Colon (tissue), 2 donors: ENCODE measurements at regions not wholly inside any gene's neighbourhood (a gene's known extent, or its start where the extent isn't known, plus 50 kb on each side); places are given as distances from the start of the nearest gene placed in this dataset.
"Not testable (repeated sequence)": the region's sequence is repeated elsewhere in the genome, so short reads cannot be mapped to it uniquely, and the experiment has no call there.

ENCODE experiments used
- FAIRE-seq: peaks from 2 replicates; lab custom pipeline; 2012; peaks lifted over from hg19 to GRCh38; lab: Jason Lieb, UNC
- donor health status: control.
- donor health status: control.

DNA sequence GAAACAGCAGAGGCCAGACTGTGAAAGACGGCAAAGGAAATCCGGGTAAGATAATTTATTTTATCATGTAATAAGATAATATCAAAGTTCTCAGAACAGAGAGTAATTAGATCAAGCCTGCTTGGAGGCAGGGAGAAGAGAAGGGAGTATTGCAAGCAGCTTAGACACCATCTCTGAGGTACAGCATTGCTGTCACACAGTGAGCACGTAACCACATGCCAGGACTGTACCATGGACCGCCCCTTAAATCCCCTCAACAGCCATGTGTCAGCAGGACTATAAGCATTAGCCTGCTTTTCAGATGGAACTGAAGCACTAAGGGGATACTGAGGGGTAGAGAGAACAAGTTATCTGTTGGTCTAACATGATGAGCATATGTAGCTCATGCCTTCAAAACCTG, 141.5 kb downstream of the C6orf118 start:
- no peak for FAIRE-seq

DNA sequence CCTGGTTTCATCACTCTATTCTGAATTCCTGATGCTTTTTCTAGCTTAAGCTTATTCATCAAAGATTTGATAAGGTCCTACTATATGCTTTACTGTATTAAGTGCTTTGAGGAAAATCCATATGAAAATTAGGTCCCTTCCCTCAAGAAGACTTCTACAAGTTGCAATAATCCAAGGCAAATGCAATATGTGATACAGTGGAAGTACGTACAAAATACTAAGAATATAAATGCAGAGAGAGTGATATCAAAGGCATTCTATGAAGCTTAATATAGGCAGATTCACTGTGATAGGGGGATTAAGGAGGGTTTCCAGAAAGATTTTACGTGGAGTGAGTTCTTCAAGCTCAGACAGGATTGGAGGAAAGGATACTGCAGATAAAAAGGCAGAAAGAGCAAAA, 142.1 kb downstream of the C6orf118 start:
- no peak for FAIRE-seq

DNA sequence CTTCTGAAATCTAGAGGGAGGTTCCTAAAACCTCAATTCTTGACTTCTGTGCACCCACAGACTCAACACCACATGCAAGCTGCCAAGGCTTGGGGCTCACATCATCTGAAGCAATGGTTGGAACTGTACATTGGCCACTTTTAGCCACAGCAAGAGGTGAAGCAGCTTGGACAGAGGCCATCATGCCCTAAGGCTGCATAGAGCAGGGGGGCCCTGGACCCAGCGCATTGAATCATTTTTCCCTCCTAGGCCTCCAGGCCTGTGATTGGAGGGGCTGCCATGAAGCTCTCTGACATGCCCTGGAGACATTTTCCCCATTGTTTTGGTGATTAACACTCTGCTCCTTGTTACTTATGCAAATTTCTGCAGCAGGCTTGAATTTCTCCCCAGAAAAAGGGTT, 145.9 kb downstream of the C6orf118 start:
- no peak for FAIRE-seq

DNA sequence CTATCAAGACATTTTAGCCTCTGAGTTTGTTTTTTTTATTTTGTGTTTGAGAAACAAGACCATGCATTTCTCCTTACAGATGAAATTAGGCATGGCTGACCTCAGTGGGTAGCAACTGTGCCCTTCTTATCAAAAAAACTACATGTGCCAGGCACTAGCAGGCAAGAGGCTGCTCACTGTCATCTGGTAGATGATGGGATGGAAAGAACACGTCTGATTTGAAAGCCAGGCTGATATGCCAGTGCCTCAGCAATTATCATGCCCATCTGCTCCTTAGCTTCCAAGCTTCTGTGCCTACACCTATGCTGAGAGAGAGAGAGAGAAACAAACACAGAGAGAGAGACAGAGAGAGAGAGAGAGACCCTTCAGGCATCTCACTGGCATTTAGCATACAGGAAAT, 149.9 kb downstream of the C6orf118 start:
- no peak for FAIRE-seq

DNA sequence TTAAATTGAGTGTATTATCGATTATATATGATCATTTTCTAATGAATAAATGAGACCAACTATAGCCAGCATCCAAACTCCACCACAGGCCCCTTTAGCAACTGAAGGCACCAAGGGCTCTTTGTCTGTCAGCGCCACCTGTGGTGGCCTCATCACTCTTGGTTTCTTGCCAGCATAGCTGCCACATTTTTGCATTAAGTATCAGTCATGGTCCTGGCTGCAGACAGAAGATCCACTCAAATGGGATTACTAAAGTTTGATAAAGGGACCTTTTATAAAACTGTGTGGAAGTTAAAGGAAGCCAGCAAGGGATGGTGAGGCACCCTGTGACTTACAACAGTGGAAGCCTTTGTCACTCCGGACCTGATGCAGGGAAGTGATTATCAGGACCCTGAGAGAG, 162.9 kb downstream of the C6orf118 start:
- FAIRE-seq, result no peak

DNA sequence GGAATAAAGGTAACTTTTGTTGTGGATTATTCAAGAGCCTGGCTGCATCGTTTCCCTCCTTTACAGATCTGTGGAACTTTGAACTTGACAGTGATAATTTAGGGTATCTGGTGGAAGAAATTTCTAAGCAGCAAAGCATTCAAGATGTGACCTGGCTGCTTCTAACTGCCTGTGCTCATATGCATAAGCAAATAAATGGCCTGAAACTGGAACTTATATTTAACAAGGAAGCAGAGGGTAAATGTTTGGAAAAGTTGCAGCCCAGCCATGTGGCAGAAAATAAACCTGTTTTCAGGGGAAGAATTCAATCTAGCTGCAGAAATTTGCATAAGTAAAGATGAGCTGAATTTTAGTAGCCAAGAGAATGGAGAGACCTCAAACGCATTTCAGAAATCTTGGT, 173.5 kb downstream of the C6orf118 start:
- no peak for FAIRE-seq

DNA sequence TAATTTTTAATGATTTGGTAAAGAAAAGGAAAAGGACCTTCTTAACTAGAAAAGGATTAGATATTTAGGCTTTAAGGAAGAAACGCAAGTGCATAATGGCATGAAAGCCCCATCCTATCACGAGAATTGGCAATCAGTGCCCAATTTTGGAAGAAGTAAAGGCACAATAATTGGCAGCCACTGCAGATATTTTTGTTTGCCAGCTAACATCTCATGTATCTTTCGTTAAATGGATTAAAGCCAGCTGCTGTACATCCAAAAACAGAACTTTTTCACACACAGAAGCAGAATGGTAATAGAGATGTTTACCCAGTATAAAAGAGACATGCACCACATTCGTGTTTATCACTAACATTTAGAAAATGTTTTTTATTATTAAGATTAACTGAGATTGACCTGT, 180.3 kb downstream of the C6orf118 start:
- FAIRE-seq, result no peak

DNA sequence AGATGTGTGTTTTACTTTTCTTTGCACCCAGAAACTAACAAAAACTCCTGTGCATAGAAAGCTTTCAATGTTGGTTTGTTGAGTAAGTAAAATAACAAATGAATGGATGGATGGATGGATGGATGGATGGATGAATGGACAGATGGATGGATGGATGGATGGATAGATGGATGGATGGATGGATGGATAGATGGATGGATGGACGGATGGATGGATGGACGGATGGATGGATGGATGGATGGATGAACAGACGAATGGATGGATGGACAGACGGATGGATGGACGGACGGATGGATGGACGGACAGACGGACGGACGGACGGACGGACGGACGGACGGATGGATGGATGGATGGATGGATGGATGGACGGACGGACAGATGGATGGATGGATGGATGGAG, 181.7 kb downstream of the C6orf118 start:
- not testable (repeated sequence) for FAIRE-seq

DNA sequence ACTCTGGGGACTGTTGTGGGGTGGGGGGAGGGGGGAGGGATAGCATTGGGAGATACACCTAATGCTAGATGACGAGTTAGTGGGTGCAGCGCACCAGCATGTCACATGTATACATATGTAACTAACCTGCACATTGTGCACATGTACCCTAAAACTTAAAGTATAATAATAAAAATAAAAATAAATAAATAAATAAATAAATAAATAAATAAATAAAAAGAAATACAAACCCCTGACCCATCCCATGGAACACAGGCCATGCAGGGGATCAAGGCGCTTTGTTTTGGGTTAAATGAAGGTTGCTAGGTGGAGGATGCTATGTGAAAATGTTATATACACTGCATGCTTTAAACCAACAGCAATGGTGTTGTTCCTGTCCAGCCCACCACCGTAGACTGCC, 184.7 kb downstream of the C6orf118 start:
- FAIRE-seq, result not testable (repeated sequence)

DNA sequence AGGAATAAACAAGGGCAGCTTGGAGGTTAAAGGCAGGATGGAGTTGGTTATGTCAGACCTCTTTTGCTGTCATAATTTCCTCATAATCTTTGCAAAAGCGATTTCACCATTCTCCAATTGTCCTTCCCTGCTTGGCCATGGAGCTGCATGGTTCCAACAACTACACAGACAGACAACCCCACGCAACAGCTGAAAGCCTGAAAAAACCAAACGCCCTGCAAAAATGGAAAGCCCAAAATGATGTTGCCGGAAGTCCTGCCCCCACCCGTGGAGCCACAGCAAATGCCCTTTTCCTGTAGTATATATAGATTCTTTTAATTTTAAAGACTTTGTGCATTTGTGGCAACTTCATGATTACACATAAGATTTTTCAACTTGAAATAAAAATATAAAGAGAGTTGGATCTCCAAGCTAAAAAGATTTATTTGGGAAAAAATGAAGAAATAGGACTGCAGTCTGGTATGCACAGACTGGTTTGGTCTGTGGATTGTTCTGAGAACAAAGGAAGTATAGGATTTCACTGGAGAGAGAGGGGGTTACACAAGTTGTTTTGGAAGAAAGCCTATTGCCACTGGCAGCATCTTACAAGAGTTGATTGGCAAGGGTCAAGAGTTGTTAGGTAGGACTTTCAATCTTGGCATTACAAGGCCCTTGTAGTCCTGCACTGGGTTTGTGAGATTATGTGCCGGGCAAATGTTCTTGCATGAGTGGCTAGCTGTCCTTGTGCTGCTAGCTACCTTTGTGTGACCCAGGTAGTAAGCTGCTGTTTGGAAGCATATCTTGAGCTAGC, 190.0 kb downstream of the C6orf118 start:
- no peak for FAIRE-seq

DNA sequence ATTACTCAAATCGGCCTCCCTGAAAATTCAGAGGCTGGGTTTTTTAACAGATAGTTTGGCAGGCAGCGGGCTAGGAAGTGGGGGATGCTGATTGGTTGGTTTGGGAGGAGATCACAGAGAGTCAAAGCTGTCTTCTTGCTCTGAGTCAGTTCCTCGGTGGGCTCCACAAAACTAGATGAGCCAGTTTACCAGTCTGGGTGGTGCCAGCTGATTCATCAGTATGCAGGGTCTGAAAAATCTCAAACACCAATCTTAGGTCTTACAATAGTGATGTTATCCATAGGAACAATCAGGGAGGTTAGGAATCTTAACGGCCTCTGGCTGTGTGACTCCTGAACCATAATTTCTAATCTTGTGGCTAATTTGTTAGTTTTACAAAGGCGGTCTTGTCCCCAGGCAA, 190.7 kb downstream of the C6orf118 start:
- no peak for FAIRE-seq

DNA sequence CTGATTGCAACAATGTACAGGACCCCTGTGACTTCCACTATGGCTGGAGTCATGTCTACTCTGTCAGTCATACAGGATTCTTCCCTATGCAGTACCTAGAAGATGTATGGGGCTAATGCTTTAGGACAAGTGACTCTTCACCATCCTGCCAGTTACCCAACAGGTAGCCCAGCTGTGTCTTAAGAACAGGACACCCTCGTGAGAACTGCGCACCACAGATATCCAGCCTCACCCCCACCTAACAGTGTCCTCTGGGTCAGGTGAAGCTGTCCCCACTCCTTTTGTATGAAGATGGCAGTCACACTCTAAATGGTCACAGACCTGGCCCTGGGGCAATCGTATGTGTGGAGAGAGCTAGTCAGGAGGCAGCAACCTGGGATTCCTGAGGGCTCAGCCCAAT, 191.6 kb downstream of the C6orf118 start:
- no peak for FAIRE-seq

DNA sequence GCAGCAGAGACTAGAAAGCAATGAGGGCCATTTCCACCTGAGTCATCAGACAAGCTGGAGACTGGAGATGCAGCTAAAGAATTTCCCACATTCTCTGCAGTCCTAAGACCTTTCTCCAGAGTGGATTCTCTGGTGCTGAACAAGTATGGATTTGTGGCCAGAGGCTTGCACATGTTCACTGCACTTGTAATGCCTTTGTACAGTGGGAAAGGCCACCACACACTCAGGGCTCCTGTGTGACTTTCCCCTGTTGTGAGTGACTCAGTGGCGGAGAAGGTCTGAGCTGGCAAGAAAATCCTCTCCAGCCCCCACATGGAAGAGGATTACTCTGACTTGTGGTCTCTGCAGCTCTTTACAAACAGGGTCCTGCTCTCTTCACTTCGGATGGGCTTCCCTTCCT, 192.3 kb downstream of the C6orf118 start:
- FAIRE-seq, result no peak

DNA sequence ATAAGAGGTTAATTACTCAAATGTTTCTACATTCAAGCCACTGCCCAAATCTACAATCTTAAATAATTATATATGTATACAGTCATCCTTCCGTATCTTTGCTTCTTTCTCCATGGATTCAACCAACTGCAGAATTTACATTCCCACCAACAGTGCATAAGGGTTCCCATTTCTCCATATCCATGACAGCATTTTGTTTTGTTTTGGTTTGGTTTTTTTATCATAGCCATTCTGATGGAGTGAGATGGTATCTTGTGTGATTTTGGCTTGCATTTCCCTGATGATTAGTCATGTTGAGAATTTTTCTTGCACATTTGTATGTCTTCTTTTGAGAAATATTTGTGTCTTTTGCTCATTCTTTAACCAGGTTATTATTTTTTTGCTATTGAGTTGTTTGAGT, 198.5 kb downstream of the C6orf118 start:
- no peak for FAIRE-seq

DNA sequence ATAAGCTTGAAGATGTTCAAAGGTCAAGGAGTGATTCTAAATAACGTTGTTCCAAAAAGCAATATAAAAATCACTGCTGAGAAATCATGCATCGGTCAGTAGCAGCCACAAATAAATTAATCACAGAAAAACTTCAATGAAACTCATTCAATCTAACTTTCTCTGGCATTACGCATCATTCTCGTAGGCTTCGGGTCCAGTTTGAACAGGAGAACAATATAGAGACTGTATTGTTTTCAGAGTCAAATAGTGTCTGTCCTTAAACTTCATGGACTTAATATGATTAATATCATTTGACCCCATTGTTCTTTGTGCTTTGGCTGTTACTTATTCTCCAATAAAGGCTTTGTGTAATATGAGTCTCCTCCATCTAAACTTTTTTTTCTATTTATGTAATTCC, 200.4 kb downstream of the C6orf118 start:
- FAIRE-seq, result no peak

DNA sequence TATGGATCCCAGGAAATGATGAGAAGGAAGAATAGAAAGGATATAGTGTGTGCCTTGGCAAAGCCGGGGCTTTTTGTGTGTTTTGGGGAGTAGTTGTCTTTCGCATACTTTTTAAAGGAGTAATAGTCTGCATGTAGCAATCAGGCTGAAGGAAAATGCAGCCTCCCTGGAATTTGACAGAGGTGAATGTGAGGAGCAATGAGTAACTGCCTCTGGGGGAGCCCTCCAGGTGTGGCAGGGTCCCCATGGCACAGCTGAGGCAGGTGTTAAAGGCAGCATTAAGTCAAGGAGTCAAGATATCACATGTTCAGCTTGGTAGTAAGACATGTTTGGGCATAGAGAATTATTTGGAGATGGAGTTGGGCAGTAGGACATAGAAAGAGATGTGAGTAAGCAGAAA, 203.1 kb downstream of the C6orf118 start:
- no peak for FAIRE-seq

DNA sequence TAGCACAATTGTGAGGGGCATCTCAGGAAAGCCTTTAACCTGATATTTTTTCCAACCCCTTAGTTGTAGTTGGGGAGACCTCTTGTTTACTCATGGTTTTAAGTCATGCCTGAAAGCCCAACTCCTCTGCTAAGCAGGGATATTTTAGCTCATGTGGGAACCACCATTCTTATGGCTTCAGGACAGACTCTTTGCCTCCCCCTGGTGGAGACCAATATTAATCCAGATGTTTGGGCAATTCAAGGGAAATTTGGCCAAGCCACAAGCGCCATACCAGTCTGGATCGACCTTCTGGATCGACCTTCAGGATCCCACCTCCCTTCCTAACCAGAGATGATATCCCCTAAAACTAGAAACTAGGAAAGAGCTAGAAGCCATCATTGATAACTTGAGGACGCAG, 211.2 kb downstream of the C6orf118 start:
- no peak for FAIRE-seq

DNA sequence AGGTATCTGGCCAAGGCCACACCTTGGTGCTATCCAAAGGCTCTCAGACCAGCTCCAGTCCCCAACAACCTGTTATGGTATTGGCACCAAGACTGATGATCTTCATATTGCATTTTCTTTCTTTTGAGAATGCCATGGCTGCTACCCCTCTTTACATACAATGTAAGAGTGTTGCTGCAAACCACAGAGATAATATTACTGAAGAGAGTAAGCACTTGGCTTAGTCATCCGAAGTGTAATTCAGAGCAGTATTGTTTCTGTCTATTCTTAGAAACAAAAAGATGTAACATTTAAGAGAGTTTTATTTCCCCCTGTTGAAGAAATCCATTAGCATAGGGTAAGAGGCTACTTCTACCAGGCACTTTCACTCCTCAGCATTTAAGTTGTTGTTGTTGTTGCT, 212.5 kb downstream of the C6orf118 start:
- FAIRE-seq, result no peak

DNA sequence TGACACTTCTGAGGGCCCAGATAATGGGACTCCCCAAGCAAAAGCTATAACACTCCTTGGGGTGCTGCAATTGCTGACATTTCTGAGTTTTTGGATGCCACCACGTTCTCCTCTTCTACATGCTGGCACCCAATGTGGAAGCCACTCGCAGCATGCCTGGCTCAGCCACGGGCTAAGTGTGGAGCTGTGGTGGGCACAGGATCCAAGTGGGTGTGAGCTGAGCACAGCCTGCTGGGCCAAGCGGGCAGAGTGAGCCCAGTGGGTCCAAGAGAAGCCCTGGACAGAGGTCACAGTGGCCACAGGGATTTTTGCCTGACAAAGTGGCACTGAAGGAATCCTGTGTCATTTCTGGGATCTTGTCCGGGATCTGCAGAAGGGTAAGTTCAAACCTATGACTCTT, 213.2 kb downstream of the C6orf118 start:
- FAIRE-seq, result no peak

DNA sequence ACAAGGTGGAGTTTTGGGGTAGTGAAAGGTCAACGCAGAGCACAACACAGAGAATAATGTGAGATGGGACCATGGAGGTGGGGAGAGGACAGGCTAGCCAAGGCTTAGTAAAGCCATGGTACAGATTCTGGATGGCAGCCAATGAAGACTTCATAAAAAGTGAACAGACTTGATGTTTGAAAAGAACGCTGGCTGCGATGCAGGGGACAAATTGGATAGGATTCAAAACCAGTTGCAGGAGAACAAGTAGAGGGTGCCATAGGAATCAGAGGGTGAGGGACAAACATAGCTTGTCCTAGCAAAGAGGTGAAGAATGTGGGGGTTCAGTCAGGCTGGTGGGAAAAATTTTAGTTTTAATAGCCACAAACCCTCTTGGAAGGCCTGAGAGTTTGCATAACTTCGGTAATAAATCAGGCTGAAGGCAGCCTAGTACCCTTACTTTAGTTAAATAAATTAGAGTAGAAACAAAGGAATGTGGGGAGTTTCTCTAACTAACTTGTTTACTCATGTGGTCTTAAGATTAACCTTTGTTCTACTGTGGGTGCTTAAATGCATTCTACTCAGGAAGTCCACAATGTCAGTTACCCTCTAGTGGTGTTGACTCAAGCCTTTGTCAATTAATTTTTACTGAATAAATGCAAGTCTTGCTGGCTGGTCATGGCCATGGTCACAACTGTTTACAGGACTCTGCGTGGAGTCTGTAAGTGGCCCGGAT, 216.4 kb downstream of the C6orf118 start:
- no peak for FAIRE-seq

DNA sequence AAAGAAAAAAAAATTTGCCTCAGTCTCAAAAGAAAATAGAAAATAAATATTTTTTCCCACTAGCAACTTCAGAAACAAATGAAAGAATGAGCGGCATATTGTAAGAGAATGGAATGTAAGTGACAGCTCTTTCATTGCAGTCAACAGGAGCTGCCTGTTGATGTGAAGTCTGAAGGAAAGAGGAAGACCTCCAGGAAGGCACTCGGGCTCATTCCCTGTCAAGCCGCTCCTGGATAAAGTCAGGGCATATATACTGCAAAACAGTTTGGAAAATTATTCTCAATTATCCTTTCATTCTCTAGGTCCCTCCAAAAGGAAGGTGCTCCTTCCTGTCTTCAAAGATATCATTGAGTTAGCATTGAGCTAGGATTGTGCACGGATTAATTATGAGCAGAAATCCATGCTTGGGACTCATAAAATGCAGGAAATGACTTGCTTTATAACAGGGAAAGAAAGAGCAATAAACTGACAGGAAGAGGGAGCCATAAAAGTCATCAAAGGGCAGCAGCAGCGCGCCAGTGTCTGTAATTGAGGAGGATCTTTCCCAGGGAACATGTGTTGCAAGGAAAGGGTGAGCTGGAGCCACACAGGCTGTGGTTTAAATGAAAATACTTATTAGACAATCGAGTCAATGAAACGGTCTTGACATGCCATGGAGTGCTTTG, 218.2 kb downstream of the C6orf118 start:
- no peak for FAIRE-seq

DNA sequence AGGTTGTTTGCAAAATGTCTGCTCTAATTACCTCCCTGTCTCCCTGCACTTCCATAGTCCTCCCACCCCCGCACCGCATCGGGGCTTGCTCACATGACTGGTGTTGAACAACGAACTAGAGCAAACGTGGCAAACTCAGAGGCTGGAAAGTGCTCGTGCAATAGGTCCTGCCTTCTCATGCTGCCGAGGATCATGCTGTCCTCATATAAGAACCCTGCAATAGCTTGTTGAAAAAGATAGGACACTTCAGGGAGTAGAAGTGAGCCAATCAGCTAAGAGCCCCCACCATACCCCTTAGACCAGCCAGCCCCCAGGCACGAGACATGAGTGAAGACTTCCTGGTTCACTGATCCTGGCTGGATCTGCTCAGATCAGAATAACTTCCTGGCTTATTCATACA, 219.2 kb downstream of the C6orf118 start:
- FAIRE-seq, result no peak

DNA sequence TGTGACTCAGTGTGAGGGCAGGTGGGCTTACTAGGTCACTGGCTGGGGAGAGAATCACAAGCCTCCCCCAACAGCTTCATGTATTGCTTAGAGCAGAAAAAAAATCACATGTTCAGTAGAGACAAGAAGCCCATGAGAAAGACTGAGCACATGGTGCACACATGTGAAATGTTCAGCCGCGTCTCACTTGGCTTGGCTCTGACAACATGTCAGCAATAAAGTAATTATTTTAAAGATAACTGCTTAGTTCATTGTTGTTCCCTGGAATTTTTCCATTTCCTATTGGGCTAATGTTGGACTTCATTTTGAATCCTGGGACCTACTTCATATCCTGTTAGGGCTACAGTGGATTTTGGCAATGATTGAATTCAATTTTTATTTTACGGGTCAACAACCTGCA, 222.6 kb downstream of the C6orf118 start:
- FAIRE-seq, result no peak
